GM23248 (cell line): ENCODE measurements at regions not wholly inside any gene's neighbourhood (a gene's known extent, or its start where the extent isn't known, plus 50 kb on each side); places are given as distances from the start of the nearest gene placed in this dataset.

Source experiments
- EZH2 ChIP-seq: fragments of 200-600 bp; sonication (generic); IDR thresholded peaks from 2 replicates; pipeline ENCODE4 v1.6.1; 2018; ENCODE audit warnings: antibody characterized with exemption, mild to moderate bottlenecking; ENCODE audit not compliant: insufficient read depth, poor library complexity, severe bottlenecking
- EZH2phosphoT487 ChIP-seq: fragments of 200-600 bp; sonication (generic); IDR thresholded peaks from 2 replicates; pipeline ENCODE4 v1.6.1; 2018; ENCODE audit warnings: antibody characterized with exemption, moderate library complexity, mild to moderate bottlenecking, low read depth; ENCODE audit not compliant: insufficient read depth

- no peak for TF ChIP-seq EZH2
- TF ChIP-seq EZH2phosphoT487, result no peak
Observed at GRCh38 chr10:52486840-52487611, 172.9 kb downstream of the DKK1 start.
